Breast epithelium (tissue), 3 donors: ENCODE measurements at regions not wholly inside any gene's neighbourhood (a gene's known extent, or its start where the extent isn't known, plus 50 kb on each side); places are given as distances from the start of the nearest gene placed in this dataset.

Source experiments
- CTCF ChIP-seq, 3 donors: fragments of 450-650 bp; IDR thresholded peaks; one replicate each; pipeline ENCODE4 v1.5.1; 2016 to 2017; ENCODE audit warnings: antibody characterized with exemption in 3 of 3, mild to moderate bottlenecking in 3 of 3, moderate library complexity in 3 of 3
- POLR2A ChIP-seq: fragments of 450-650 bp; IDR thresholded peaks from one replicate; pipeline ENCODE4 v1.6.1; 2016; ENCODE audit warnings: antibody characterized with exemption, mild to moderate bottlenecking, moderate library complexity
- POLR2AphosphoS5 ChIP-seq, 3 donors: sonication (generic); formaldehyde crosslinking; IDR thresholded peaks; one replicate each; pipeline ENCODE4 v1.6.1; 2017; ENCODE audit warnings: antibody characterized with exemption in 3 of 3

GRCh38 chr10:30728127-30728526, 98.6 kb upstream of the LYZL2 start:
- TF ChIP-seq POLR2A, result no peak
- TF ChIP-seq CTCF (IDR thresholded peaks at IDR 0.05), result no peak
- TF ChIP-seq POLR2AphosphoS5 (IDR thresholded peaks at IDR 0.05), result no peak
